ENCODE measurements at regions not wholly inside any gene's neighbourhood (a gene's known extent, or its start where the extent isn't known, plus 50 kb on each side); places are given as distances from the start of the nearest gene placed in this dataset.
"Not testable (repeated sequence)": the region's sequence is repeated elsewhere in the genome, so short reads cannot be mapped to it uniquely, and the experiment has no call there.

DNA sequence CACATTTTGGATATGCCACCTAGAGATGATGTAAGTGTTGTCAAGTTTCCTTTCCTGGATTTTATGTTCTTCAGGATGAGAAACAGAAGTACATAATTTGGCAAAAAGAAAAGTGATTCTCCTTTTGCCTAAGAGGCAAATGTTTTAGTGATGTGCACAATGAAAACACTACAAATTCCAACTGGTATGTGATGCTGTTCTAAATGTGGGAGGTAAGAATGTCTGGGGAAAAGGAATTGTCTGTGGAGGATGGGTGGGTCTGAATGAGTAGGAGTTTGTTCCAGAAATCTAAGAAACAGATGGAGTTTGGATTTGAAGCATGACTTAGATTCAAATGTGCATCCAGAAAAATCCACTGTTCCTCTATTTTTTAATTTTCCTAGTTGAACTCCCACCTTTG is 473.6 kb upstream of the SPRY2 start:
- H4K20me1 ChIP-seq (ENCODE audit: insufficient read depth, low read length), result no peaks in the 10 kb centered on the region
- no peaks in the 10 kb centered on the region for H3K36me3 ChIP-seq (replicated peaks in 1 of 2; ENCODE audit: control insufficient read depth in 1 of 2, insufficient read depth in 2 of 2, low read length in 2 of 2)
- Mint-ChIP-seq H3K4me3 (no peak overlapping the region), H3K27ac (no peak overlapping the region), H3K27me3 (ENCODE audit: low read depth in 3 of 3) (peaks cover 0 to 2% (median 0%) of the 10 kb centered on the region in 3 donors), H3K36me3 (no peaks in the 10 kb centered on the region), H3K9me3 (peaks cover 8 to 14% (median 11%) of the 10 kb centered on the region in 7 donors), H3K4me1 (no peaks in the 10 kb centered on the region)
- H3K9ac ChIP-seq (ENCODE audit: insufficient read depth, low read length, poor library complexity, severe bottlenecking), result no peak overlapping the region
- DNase-seq, result no peak
- H3K79me2 ChIP-seq (ENCODE audit: insufficient read depth, low read length), result no peaks in the 10 kb centered on the region
- intact Hi-C loops (cut with micrococcal nuclease), result no loop called here
- peaks cover 4 to 8% of the 10 kb centered on the region in 2 donors for H3K9me3 ChIP-seq (replicated peaks in 1 of 2; ENCODE audit: control insufficient read depth in 1 of 2, insufficient read depth in 1 of 2, low read length in 2 of 2)
- no peak overlapping the region for H2AFZ ChIP-seq (ENCODE audit: insufficient read depth, low read depth, low read length, poor library complexity, severe bottlenecking)
- H3K4me3 ChIP-seq (replicated peaks in 1 of 3; ENCODE audit: low read depth in 2 of 3, low read length in 3 of 3), result no peak overlapping the region
- no peak overlapping the region for H3K27ac ChIP-seq (ENCODE audit: low read depth in 1 of 2, low read length in 2 of 2)
- TF ChIP-seq, protein P1, sequence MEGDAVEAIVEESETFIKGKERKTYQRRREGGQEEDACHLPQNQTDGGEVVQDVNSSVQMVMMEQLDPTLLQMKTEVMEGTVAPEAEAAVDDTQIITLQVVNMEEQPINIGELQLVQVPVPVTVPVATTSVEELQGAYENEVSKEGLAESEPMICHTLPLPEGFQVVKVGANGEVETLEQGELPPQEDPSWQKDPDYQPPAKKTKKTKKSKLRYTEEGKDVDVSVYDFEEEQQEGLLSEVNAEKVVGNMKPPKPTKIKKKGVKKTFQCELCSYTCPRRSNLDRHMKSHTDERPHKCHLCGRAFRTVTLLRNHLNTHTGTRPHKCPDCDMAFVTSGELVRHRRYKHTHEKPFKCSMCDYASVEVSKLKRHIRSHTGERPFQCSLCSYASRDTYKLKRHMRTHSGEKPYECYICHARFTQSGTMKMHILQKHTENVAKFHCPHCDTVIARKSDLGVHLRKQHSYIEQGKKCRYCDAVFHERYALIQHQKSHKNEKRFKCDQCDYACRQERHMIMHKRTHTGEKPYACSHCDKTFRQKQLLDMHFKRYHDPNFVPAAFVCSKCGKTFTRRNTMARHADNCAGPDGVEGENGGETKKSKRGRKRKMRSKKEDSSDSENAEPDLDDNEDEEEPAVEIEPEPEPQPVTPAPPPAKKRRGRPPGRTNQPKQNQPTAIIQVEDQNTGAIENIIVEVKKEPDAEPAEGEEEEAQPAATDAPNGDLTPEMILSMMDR (IDR thresholded peaks at IDR 0.05), result no peak
- no peak overlapping the region for H3K4me2 ChIP-seq (replicated peaks; ENCODE audit: extremely low read depth, low read length, poor library complexity, severe bottlenecking)
- no peaks in the 10 kb centered on the region for H3K27me3 ChIP-seq (ENCODE audit: control insufficient read depth in 2 of 2, insufficient read depth in 2 of 2, low read length in 2 of 2)
- no peaks in the 10 kb centered on the region for H3K4me1 ChIP-seq (ENCODE audit: control insufficient read depth in 1 of 2, insufficient read depth in 2 of 2, low read length in 2 of 2)

- H3K4me1 ChIP-seq (ENCODE audit: control insufficient read depth in 1 of 2, insufficient read depth in 2 of 2, low read length in 2 of 2); H3K27me3 ChIP-seq (ENCODE audit: control insufficient read depth in 2 of 2, insufficient read depth in 2 of 2, low read length in 2 of 2); H3K9me3 ChIP-seq (replicated peaks in 1 of 2; ENCODE audit: control insufficient read depth in 1 of 2, insufficient read depth in 1 of 2, low read length in 2 of 2); H3K27ac ChIP-seq (ENCODE audit: low read depth in 1 of 2, low read length in 2 of 2); H3K27ac Mint-ChIP-seq; H3K4me3 ChIP-seq (replicated peaks in 1 of 3; ENCODE audit: low read depth in 2 of 3, low read length in 3 of 3); H3K4me3 Mint-ChIP-seq; H3K4me1 Mint-ChIP-seq; H4K20me1 ChIP-seq (ENCODE audit: insufficient read depth, low read length); DNase-seq; H3K9ac ChIP-seq (ENCODE audit: insufficient read depth, low read length, poor library complexity, severe bottlenecking); H2AFZ ChIP-seq (ENCODE audit: insufficient read depth, low read depth, low read length, poor library complexity, severe bottlenecking); H3K27me3 Mint-ChIP-seq (ENCODE audit: low read depth in 3 of 3); intact Hi-C loops (cut with micrococcal nuclease); H3K79me2 ChIP-seq (ENCODE audit: insufficient read depth, low read length); H3K4me2 ChIP-seq (replicated peaks; ENCODE audit: extremely low read depth, low read length, poor library complexity, severe bottlenecking); H3K36me3 Mint-ChIP-seq; H3K36me3 ChIP-seq (replicated peaks in 1 of 2; ENCODE audit: control insufficient read depth in 1 of 2, insufficient read depth in 2 of 2, low read length in 2 of 2): not testable (repeated sequence)
- H3K9me3 Mint-ChIP-seq, result peaks cover 4 to 14% (median 7%) of the 10 kb centered on the region in 7 donors
- WGBS (ENCODE audit: insufficient coverage), result 88% methylated on average over 4 of the region's 4 CpGs
Observed at GRCh38 chr13:80810294-80810693, 469.4 kb upstream of the SPRY2 start.

Data from CD14-positive monocyte (primary cell).